SIG-M5 treated with dmso at 0.1 percent for 504 hours (cell line): ENCODE measurements at regions not wholly inside any gene's neighbourhood (a gene's known extent, or its start where the extent isn't known, plus 50 kb on each side); places are given as distances from the start of the nearest gene placed in this dataset.
"Not testable (repeated sequence)": the region's sequence is repeated elsewhere in the genome, so short reads cannot be mapped to it uniquely, and the experiment has no call there.

Source experiments
- DNase-seq: peaks from one replicate; lab custom pipeline; 2025; ENCODE audit not compliant: unreplicated experiment; lab: John Stamatoyannopoulos, UW

GRCh38 chr10:117492504-117492903 lies 50.0 kb upstream of the EMX2 start:
- DNase-seq, result no peak

GRCh38 chr10:117488004-117488403 lies 54.5 kb upstream of the EMX2 start:
- no peak for DNase-seq

- DNase-seq, result no peak
These were observed 55.9 kb upstream of the EMX2 start for GRCh38 chr10:117486606-117487005.

- DNase-seq, result no peak
These were observed 59.4 kb upstream of the EMX2 start for GRCh38 chr10:117483056-117483590.

- DNase-seq, result not testable (repeated sequence)
These were observed 61.5 kb upstream of the EMX2 start for GRCh38 chr10:117481011-117481410.

- DNase-seq, result no peak
These were observed 62.4 kb upstream of the EMX2 start for GRCh38 chr10:117480097-117480496.

- DNase-seq, result peak; percentile 18
These were observed 64.4 kb upstream of the EMX2 start for GRCh38 chr10:117477961-117478670.

- DNase-seq, result no peak
These were observed 65.2 kb upstream of the EMX2 start for GRCh38 chr10:117477211-117477947.

- DNase-seq, result no peak
These were observed 65.8 kb upstream of the EMX2 start for GRCh38 chr10:117476716-117477115.

GRCh38 chr10:117476281-117476680 lies 66.3 kb upstream of the EMX2 start:
- no peak for DNase-seq

- DNase-seq, result no peak
These were observed 69.7 kb upstream of the EMX2 start for GRCh38 chr10:117472872-117473271.

- DNase-seq, result no peak
These were observed 71.1 kb upstream of the EMX2 start for GRCh38 chr10:117471344-117471874.

- DNase-seq, result no peak
These were observed 71.8 kb upstream of the EMX2 start for GRCh38 chr10:117470733-117471132.

- no peak for DNase-seq
These were observed 73.9 kb upstream of the EMX2 start for GRCh38 chr10:117468665-117469064.

- DNase-seq, result no peak
These were observed 78.4 kb upstream of the EMX2 start for GRCh38 chr10:117464176-117464575.

- DNase-seq, result no peak
These were observed 79.0 kb upstream of the EMX2 start for GRCh38 chr10:117463545-117463920.

- DNase-seq, result no peak
These were observed 79.6 kb upstream of the EMX2 start for GRCh38 chr10:117462816-117463544.

GRCh38 chr10:117462424-117462792 lies 80.1 kb upstream of the EMX2 start:
- DNase-seq, result no peak

- DNase-seq, result peak; percentile 4
These were observed 80.7 kb upstream of the EMX2 start for GRCh38 chr10:117461766-117462423.

GRCh38 chr10:117460846-117461765 lies 81.4 kb upstream of the EMX2 start:
- no peak for DNase-seq
